ENCODE measurements at regions not wholly inside any gene's neighbourhood (a gene's known extent, or its start where the extent isn't known, plus 50 kb on each side); places are given as distances from the start of the nearest gene placed in this dataset.

DNA sequence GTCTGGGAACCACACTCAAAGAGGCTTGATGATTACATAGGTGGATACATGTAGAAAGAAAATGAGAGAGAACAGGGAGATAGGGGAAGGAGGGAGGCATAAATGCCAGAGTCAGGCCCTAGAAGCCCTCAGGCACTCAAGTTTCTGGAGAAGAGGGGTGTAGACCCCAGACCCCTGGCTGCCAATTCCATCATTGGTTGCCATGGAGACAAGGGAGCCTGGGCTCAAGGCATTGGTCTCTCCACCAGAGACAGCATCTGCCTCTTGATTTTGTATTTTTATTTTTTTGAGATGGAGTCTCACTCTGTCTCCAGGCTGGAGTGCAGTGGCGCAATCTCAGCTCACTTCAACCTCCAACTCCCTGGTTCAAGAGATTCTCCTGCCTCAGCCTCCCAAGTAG lies 114.3 kb upstream of the GRIK3 start:
- no peak for TF ChIP-seq POLR2AphosphoS5 (IDR thresholded peaks at IDR 0.05; ENCODE audit: low read depth)
- no peak for TF ChIP-seq GABPA (IDR thresholded peaks at IDR 0.05; ENCODE audit: low read depth)
- TF ChIP-seq, protein P1, sequence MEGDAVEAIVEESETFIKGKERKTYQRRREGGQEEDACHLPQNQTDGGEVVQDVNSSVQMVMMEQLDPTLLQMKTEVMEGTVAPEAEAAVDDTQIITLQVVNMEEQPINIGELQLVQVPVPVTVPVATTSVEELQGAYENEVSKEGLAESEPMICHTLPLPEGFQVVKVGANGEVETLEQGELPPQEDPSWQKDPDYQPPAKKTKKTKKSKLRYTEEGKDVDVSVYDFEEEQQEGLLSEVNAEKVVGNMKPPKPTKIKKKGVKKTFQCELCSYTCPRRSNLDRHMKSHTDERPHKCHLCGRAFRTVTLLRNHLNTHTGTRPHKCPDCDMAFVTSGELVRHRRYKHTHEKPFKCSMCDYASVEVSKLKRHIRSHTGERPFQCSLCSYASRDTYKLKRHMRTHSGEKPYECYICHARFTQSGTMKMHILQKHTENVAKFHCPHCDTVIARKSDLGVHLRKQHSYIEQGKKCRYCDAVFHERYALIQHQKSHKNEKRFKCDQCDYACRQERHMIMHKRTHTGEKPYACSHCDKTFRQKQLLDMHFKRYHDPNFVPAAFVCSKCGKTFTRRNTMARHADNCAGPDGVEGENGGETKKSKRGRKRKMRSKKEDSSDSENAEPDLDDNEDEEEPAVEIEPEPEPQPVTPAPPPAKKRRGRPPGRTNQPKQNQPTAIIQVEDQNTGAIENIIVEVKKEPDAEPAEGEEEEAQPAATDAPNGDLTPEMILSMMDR (IDR thresholded peaks at IDR 0.05; ENCODE audit: insufficient read depth, low read length): no peak
- TF ChIP-seq, protein P2, sequence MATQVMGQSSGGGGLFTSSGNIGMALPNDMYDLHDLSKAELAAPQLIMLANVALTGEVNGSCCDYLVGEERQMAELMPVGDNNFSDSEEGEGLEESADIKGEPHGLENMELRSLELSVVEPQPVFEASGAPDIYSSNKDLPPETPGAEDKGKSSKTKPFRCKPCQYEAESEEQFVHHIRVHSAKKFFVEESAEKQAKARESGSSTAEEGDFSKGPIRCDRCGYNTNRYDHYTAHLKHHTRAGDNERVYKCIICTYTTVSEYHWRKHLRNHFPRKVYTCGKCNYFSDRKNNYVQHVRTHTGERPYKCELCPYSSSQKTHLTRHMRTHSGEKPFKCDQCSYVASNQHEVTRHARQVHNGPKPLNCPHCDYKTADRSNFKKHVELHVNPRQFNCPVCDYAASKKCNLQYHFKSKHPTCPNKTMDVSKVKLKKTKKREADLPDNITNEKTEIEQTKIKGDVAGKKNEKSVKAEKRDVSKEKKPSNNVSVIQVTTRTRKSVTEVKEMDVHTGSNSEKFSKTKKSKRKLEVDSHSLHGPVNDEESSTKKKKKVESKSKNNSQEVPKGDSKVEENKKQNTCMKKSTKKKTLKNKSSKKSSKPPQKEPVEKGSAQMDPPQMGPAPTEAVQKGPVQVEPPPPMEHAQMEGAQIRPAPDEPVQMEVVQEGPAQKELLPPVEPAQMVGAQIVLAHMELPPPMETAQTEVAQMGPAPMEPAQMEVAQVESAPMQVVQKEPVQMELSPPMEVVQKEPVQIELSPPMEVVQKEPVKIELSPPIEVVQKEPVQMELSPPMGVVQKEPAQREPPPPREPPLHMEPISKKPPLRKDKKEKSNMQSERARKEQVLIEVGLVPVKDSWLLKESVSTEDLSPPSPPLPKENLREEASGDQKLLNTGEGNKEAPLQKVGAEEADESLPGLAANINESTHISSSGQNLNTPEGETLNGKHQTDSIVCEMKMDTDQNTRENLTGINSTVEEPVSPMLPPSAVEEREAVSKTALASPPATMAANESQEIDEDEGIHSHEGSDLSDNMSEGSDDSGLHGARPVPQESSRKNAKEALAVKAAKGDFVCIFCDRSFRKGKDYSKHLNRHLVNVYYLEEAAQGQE (IDR thresholded peaks at IDR 0.05; ENCODE audit: insufficient replicate concordance, low read depth): no peak
- no peak for TF ChIP-seq SPI1 (IDR thresholded peaks at IDR 0.05; ENCODE audit: borderline replicate concordance, low read depth)
- H3K27ac ChIP-seq (replicated peaks): no peak overlapping the region
- H3K27me3 ChIP-seq (ENCODE audit: insufficient read depth, poor library complexity, severe bottlenecking): no peaks in the 10 kb centered on the region
- DNase-seq (ENCODE audit: low read depth in 1 of 2, low spot score in 1 of 2): no peak
- no peak overlapping the region for H3K4me3 ChIP-seq (replicated peaks; ENCODE audit: insufficient read depth, low read length)

DNA sequence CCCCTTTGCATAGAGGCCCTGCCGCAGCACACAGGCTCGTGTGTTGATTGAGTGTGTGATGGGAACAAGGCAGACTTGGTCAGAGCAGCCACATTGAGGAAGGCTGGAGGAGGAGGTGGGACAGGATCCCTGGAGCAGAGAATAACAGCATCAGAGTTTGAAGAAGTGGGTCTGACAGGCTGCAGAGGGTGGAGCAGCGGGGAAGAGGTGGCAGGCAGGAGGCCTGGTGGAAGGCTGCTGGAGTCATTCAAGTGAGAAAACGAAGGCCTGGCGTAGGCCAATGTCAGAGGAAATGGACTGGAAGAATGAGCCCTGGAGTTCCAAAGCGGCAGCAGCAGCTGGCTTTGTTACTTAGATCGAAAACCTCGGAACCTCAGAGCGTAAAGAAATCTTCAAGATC lies 115.0 kb upstream of the GRIK3 start:
- no peak overlapping the region for H3K27ac ChIP-seq (replicated peaks)
- H3K27me3 ChIP-seq (ENCODE audit: insufficient read depth, poor library complexity, severe bottlenecking): no peaks in the 10 kb centered on the region
- DNase-seq (ENCODE audit: low read depth in 1 of 2, low spot score in 1 of 2): no peak
- H3K4me3 ChIP-seq (replicated peaks; ENCODE audit: insufficient read depth, low read length): no peak overlapping the region
- TF ChIP-seq POLR2AphosphoS5 (IDR thresholded peaks at IDR 0.05; ENCODE audit: low read depth) (no peak), SPI1 (IDR thresholded peaks at IDR 0.05; ENCODE audit: borderline replicate concordance, low read depth) (no peak), GABPA (IDR thresholded peaks at IDR 0.05; ENCODE audit: low read depth) (no peak)
- TF ChIP-seq, protein P2 (IDR thresholded peaks at IDR 0.05; ENCODE audit: insufficient replicate concordance, low read depth): no peak
- TF ChIP-seq, protein P1 (IDR thresholded peaks at IDR 0.05; ENCODE audit: insufficient read depth, low read length): no peak

DNA sequence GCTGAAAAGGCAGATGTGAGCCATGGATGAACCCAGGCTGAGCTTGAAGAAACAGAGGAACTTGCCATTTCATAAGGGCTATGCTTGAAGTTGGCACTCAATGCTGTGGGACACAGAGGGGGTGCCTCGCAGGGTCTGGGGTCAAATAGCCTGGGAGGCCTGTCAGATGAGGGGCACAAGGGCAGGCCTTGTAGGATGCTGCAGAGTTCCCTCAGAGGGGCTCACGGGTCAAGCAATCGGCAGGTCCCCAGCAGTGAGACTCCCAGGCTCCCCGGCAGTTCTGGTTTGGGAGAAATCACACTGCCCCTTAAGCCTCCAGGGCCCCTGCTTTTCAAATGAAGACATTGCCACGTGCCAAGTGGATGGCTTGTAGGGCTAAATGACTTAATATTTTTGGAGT lies 116.7 kb upstream of the GRIK3 start:
- no peak overlapping the region for H3K4me3 ChIP-seq (replicated peaks; ENCODE audit: insufficient read depth, low read length)
- TF ChIP-seq, protein P1 (IDR thresholded peaks at IDR 0.05; ENCODE audit: insufficient read depth, low read length): no peak
- TF ChIP-seq GABPA (IDR thresholded peaks at IDR 0.05; ENCODE audit: low read depth) (no peak), POLR2AphosphoS5 (IDR thresholded peaks at IDR 0.05; ENCODE audit: low read depth) (no peak), SPI1 (IDR thresholded peaks at IDR 0.05; ENCODE audit: borderline replicate concordance, low read depth) (no peak)
- no peak for DNase-seq (ENCODE audit: low read depth in 1 of 2, low spot score in 1 of 2)
- no peaks in the 10 kb centered on the region for H3K27me3 ChIP-seq (ENCODE audit: insufficient read depth, poor library complexity, severe bottlenecking)
- no peak overlapping the region for H3K27ac ChIP-seq (replicated peaks)

DNA sequence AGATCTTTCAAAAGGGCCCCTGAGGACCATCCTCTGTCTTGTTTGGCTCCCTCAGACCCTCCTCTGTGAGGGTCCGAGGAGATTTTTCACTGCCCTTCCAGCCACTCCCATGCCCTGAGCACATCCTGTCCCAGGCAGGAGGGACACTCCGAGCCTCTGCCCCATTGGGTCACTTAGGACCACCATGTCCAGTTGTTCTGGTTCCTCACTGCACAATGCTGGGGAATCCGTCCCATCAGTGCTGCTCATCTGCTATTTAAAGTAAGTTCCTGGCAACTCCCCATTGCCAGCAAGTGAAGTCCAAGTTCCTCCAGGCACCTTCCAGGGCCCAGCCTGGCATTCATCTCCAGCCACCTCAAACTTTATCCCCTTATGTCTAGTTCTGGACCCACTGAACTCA lies 117.5 kb upstream of the GRIK3 start:
- no peak for DNase-seq (ENCODE audit: low read depth in 1 of 2, low spot score in 1 of 2)
- Histone ChIP-seq H3K27ac (replicated peaks) (no peak overlapping the region), H3K4me3 (replicated peaks; ENCODE audit: insufficient read depth, low read length) (no peak overlapping the region), H3K27me3 (ENCODE audit: insufficient read depth, poor library complexity, severe bottlenecking) (no peaks in the 10 kb centered on the region)
- TF ChIP-seq, protein P1 (IDR thresholded peaks at IDR 0.05; ENCODE audit: insufficient read depth, low read length): no peak
- TF ChIP-seq SPI1 (IDR thresholded peaks at IDR 0.05; ENCODE audit: borderline replicate concordance, low read depth) (no peak), GABPA (IDR thresholded peaks at IDR 0.05; ENCODE audit: low read depth) (no peak), POLR2AphosphoS5 (IDR thresholded peaks at IDR 0.05; ENCODE audit: low read depth) (no peak)
- TF ChIP-seq, protein P2 (IDR thresholded peaks at IDR 0.05; ENCODE audit: insufficient replicate concordance, low read depth): no peak
